Anterior cingulate cortex (tissue), 58 donors: ENCODE measurements at regions not wholly inside any gene's neighbourhood (a gene's known extent, or its start where the extent isn't known, plus 50 kb on each side); places are given as distances from the start of the nearest gene placed in this dataset.
A peak's percentile ranks its signal among the peaks of the same experiment; 100 is the strongest.

ENCODE experiments used
- DNase-seq, 58 donors: peaks; one replicate each; lab custom pipeline; 2025; lab: John Stamatoyannopoulos, UW

GRCh38 chr2:123908522-123908921 lies 116.6 kb upstream of the CNTNAP5 start:
- DNase-seq, result no peak

DNA sequence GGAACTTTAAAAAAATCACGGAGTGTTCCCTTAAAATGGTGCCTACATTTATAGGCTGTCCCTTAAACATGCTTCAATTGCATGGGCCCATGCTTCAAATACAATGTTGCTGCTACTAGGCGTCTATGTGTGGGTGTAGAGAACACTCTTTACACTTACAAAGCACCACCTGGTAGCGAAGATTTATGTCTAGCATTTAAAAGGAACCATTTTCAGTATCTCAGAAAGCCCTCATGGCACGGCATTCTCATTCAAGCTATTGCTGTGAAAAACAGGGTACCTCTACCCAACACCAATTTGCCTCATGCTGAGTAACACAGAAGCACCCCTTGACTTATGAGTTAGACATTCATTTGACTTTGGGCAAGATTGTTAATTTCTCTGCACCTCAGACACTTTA lies 112.9 kb upstream of the CNTNAP5 start:
- peak in 1 of 58 donors; percentile 3 for DNase-seq

DNA sequence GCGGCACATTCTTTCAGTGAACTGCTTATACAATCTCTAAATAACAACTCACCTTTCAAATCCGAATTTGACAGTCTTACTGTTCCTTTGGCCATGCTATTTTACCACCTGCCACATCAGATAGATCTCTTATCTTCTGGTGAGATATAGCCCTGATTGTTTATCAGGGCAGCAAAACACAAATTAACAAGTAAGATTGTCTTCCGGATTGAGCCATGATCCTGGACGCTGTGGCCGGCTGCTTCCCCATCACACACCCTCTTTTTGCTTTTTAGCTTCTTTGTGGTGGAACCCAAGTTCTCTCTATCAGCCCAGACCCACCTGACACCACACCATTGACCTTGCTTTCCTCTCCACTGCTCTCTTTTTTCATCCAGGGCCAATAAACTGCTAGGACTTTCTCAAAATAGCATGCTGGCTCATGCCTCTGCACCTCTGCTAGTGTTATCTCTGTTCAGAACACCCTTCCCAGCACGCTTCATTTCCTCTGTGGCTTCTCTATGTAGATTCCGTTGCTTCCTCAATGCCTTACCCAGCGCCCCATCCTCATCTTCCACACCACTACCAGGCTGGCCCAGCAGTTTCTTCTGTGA lies 111.8 kb upstream of the CNTNAP5 start:
- DNase-seq, result no peak

DNA sequence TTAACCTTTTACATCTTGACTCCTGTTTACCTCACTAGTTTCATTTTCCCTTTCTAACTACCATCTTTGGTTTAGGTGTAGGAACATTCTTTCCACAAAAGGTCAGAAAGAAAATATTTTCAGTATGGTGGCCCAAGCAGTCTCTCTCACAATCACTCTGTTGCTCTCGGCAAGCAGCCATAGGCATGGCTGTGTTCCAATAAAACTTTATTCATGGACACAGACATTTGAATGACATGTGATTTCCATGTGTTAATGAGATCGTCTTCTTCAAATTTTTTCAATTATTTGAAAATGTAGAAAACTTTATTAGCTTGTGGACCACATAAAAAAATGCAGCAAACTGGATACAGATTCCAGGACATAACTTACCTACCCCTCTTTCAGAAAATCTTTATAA lies 109.7 kb upstream of the CNTNAP5 start:
- no peak for DNase-seq

GRCh38 chr2:123916051-123916450 lies 109.0 kb upstream of the CNTNAP5 start:
- no peak for DNase-seq

DNA sequence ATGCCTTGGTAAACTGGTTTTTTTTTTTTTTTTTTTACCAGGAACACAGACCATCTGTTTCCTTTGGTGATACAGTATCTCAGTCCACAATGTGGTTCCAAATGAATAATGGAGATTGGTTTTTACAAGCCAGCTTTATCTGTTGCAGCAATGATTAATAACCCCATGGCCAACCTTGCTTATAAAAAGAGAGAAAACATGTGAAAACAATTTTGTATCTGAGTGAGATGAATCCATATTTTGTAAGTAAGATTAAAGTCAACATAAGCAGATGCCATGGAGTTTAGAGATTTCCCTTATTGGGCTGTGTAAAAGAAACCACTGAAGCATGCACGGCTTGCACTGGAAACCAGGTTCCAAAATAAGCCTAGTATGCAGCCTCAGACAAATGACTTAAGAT lies 108.6 kb upstream of the CNTNAP5 start:
- no peak for DNase-seq

DNA sequence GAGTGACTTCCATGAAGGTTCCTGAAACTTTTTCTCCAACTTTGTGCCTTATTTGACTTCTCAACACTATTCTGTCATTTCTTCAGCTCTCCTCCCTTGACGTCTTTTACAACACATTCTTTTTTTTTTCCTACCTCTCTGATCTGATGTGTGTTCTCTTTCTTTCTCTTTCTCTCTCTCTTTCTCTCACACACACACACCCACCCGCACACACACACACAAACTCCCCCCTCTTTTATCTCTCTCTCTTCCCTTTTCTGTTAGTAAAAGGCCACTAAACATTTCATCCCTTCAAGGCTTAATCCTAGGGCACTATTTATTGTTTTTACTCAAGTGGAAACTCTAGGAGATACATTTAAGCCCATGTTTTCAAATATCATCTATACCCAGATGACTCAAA lies 107.8 kb upstream of the CNTNAP5 start:
- no peak for DNase-seq

DNA sequence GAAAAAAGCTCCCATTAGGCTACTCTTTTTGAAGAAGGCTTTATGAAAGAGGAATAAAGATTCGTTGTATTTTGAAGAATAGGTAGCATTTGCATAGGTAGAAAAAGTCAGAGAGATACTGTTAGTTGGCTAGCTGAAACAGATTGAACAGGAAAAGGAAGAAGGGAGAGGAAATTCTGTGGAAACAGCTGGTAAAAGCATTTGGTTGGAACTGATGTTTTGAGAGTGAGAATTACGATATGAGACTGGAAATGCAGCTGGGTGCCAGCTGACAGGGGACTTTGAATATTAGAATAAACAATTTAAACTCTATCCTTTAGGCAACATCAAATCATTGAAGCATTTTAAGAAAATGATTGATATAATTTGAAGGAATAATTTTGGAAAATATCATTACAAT lies 96.7 kb upstream of the CNTNAP5 start:
- DNase-seq, result no peak

DNA sequence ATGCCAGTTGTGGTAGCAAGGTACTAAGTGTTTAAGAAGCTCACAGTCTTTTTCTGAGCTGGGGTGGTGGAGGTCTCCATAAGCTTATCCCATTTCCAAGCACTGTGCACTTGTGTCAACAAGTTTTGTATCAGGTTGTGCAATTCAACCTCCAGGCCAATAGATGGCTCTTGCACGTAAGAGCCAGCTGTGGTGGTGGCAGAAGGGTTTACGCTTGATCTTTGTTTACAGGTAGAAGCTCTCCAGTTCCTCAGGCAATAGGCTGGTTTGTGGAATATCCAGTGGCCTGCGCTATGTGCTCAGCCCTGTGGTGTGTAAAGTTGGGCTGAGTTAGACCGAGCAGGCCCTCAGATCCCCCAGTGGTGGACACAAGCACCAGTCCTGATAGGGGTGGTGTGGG lies 89.7 kb upstream of the CNTNAP5 start:
- DNase-seq, result no peak

DNA sequence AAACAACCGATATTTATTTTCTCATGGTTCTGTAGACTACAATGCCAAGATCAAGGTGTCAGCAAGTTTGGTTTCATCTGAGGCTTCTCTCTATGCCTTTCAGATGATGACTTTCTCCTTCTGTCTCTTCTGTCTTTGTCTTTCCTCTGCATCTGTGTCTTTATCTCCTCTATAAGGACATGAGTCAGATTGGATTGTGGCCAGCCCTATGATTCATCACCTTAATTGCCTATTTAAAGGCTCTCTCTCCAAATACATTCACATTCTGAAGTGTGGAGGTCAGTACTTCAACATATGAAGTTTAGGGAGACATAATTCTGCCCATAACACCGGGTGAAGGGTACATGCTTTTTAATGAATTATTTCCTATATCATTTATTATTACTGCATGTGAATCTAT lies 71.2 kb upstream of the CNTNAP5 start:
- DNase-seq, result no peak

GRCh38 chr2:123958011-123958410 lies 67.1 kb upstream of the CNTNAP5 start:
- DNase-seq, result no peak

- DNase-seq, result no peak
Observed at GRCh38 chr2:123961576-123961975, 63.5 kb upstream of the CNTNAP5 start.

DNA sequence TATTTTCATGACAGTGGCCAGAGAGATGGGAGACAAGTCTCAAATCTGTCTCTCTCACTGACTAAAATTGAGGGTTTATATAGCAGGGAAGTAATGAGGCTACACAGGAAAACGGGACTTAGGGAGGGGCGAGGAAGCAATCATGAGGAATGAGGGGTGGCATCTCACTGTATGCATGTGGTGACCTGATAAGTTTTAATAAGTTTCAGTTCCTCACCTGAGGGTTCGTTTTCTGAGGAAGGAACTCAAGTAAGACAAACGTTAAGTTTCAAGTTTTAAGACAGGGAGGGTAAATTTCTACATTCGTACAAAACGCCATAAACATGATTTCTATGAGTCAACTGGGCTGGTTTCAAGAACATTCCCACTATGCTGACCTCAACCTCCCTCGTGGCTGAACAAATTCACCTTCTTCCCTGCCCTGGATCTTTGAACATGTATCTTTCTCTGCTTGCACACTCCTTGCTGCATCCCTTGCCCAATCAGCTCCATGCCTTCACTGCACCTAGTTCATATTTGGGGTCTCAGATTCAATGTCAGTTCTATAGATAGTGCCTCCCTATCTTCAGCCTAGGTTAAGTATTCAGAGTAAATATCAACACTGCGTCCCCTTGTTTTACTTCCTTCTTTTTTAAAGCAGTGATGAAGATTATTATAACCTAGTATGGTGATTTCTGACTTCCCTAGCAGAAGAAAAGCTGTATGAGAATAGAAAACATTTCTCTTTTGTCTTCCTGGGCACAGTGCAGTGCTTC lies 53.3 kb upstream of the CNTNAP5 start:
- DNase-seq, result no peak
